ENCODE measurements at regions not wholly inside any gene's neighbourhood (a gene's known extent, or its start where the extent isn't known, plus 50 kb on each side); places are given as distances from the start of the nearest gene placed in this dataset.

DNA sequence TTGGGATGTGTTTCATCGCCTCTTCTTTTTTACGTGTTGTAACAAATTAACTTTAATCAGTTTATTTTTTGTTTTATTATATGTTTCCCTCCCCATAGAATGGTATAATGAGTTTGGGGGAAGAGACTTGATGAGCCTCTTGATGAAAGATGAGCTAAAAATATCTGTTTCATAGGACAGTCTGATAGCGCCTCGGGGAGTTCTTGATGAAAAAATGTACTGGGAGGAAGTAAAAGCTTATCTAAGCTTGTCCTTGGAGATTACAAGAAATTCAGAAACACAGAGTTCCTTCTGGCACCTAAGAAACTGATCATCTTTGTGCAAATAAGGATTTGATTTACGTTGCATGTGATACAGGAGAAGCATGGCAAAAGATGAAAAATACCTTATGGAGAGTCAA is 350.2 kb upstream of the CDH8 start:
- DNase-seq (ENCODE audit: low spot score): no peak
- no peak for ATAC-seq (ENCODE audit: low FRiP score)
- TF ChIP-seq, protein P1, sequence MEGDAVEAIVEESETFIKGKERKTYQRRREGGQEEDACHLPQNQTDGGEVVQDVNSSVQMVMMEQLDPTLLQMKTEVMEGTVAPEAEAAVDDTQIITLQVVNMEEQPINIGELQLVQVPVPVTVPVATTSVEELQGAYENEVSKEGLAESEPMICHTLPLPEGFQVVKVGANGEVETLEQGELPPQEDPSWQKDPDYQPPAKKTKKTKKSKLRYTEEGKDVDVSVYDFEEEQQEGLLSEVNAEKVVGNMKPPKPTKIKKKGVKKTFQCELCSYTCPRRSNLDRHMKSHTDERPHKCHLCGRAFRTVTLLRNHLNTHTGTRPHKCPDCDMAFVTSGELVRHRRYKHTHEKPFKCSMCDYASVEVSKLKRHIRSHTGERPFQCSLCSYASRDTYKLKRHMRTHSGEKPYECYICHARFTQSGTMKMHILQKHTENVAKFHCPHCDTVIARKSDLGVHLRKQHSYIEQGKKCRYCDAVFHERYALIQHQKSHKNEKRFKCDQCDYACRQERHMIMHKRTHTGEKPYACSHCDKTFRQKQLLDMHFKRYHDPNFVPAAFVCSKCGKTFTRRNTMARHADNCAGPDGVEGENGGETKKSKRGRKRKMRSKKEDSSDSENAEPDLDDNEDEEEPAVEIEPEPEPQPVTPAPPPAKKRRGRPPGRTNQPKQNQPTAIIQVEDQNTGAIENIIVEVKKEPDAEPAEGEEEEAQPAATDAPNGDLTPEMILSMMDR (IDR thresholded peaks at IDR 0.05): no peak

DNA sequence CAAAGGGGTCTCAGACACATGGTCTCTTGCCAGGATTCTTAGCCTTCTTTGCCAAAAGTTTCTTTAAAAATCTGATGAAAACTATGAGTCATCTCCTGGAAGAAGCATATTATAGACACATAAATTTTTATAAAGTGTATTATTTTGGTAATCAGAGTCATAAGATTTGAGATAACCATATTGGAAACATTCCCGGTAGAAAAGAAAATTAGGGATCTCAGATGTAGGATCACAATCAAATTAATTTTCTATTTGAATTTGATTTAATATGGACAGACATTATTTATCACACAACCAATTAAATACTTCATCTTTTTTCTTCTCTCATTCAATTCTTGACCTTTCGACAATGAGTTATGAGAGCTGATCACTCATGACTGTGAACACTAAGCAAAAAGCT is 347.7 kb upstream of the CDH8 start:
- DNase-seq (ENCODE audit: low spot score) (no peak), ATAC-seq (ENCODE audit: low FRiP score) (no peak)
- TF ChIP-seq, protein P1 (IDR thresholded peaks at IDR 0.05): no peak

DNA sequence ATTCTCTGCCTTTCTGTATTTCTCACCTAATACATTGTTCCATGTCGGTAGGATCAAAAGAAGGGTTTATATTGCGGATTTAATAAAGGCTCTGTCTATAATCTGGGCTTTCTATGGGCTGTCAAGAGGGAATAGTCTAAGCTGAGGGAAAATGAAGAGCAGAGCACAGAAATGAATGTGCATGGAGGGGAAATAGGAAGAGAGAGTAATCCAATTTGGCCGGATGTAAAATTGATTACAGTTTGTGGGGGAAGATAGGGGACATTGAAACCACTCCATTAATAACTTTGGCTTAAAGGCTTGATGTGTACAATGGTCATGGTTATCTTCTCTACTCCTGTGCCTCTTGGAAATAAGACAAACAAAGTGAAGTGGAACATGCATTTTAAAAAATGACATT is 334.2 kb upstream of the CDH8 start:
- DNase-seq (ENCODE audit: low spot score) (no peak), ATAC-seq (ENCODE audit: low FRiP score) (no peak)
- TF ChIP-seq, protein P1 (IDR thresholded peaks at IDR 0.05): no peak

DNA sequence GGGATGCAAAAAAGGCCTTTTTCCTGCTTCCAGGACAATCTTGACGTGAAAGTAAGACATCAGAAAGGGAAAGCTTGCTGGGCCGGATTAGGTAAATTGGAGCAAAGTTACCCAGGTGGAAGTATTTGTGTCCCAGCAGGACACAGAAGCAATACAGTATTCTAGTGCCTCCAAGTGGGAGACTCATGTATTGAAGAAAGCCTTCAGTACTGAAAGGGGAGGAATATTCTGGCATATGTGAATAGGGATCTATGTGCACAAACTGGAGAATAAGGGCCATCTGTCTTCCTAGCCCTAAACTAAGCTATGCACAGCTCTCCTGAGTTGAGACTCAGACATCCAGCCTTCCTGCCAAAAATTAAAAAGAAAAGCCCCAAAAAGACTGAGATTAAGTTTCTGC is 327.3 kb upstream of the CDH8 start:
- DNase-seq (ENCODE audit: low spot score) (no peak), ATAC-seq (ENCODE audit: low FRiP score) (no peak)
- TF ChIP-seq, protein P1 (IDR thresholded peaks at IDR 0.05): no peak

DNA sequence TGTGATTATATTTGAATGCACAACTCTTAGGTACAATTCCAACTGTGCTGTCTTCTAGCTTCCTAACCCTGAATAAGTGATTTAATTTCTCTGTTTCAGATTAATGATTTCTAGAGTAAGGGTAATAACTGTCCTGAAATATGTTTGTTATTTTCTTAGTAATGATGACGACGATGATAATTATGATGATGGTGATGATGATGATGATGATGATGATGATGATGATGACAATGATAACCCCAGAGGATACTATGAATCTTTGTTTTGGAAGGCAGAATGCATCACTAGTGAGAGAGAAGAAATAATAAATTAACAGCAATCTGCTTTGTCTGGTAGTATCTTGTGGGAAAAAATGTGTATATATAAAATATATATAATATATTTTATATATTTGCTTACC is 317.1 kb upstream of the CDH8 start:
- TF ChIP-seq, protein P1 (IDR thresholded peaks at IDR 0.05): no peak
- DNase-seq (ENCODE audit: low spot score) (no peak), ATAC-seq (ENCODE audit: low FRiP score) (no peak)

DNA sequence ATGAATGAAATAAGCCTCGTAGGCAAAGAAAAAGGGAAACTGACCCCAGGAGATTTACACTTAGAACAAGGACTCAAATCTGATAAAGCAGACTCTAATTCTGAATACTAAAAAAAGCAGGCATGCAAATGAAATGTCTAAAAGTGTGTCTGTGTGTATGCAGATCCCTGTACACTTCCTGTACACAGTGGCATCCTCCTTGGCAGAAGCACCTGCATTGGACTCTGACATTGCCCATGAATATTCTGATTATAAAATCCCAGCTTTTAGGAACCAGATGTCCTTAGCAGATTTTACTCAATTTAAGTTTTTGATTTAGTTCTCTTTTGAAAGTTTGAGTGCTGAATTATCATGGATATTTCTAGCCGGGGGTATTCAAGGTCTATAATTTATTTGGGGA is 306.0 kb upstream of the CDH8 start:
- no peak for DNase-seq (ENCODE audit: low spot score)
- no peak for ATAC-seq (ENCODE audit: low FRiP score)
- TF ChIP-seq, protein P1 (IDR thresholded peaks at IDR 0.05): no peak

DNA sequence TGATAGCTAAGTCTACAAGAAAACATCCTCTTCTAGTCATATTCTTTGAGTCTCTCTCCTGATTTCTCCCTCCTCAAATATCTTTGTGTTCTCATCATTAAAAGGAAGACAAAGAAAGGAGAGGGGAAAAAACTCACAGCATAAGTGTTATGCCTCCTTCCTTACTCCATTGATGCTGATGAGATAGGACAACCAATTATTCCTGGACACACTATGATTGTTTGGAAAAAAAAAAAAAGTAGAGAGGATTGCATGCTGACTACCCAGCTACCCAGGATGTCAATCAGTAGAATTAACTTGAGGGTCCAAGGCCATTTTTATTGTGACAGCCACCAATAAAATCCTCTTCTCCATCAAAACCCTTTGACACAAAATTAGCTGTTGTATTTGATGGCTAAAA is 299.1 kb upstream of the CDH8 start:
- no peak for DNase-seq (ENCODE audit: low spot score)
- ATAC-seq (ENCODE audit: low FRiP score): no peak
- TF ChIP-seq, protein P1 (IDR thresholded peaks at IDR 0.05): no peak

Data from omental fat pad (tissue), 3 donors.